ENCODE measurements at regions not wholly inside any gene's neighbourhood (a gene's known extent, or its start where the extent isn't known, plus 50 kb on each side); places are given as distances from the start of the nearest gene placed in this dataset.

GRCh38 chr6:48369100-48369499, 258.1 kb upstream of the PTCHD4 start:
- Mint-ChIP-seq H3K4me3 (no peak overlapping the region), H3K36me3 (ENCODE audit: low read depth) (no peaks in the 10 kb centered on the region), H3K4me1 (no peaks in the 10 kb centered on the region), H3K27me3 (ENCODE audit: low read depth) (no peaks in the 10 kb centered on the region), H3K9me3 (peaks cover 16% of the 10 kb centered on the region), H3K27ac (no peak overlapping the region)
- TF ChIP-seq, protein P1, sequence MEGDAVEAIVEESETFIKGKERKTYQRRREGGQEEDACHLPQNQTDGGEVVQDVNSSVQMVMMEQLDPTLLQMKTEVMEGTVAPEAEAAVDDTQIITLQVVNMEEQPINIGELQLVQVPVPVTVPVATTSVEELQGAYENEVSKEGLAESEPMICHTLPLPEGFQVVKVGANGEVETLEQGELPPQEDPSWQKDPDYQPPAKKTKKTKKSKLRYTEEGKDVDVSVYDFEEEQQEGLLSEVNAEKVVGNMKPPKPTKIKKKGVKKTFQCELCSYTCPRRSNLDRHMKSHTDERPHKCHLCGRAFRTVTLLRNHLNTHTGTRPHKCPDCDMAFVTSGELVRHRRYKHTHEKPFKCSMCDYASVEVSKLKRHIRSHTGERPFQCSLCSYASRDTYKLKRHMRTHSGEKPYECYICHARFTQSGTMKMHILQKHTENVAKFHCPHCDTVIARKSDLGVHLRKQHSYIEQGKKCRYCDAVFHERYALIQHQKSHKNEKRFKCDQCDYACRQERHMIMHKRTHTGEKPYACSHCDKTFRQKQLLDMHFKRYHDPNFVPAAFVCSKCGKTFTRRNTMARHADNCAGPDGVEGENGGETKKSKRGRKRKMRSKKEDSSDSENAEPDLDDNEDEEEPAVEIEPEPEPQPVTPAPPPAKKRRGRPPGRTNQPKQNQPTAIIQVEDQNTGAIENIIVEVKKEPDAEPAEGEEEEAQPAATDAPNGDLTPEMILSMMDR (IDR thresholded peaks at IDR 0.05; ENCODE audit: unreplicated experiment in 3 of 3): no peak

DNA sequence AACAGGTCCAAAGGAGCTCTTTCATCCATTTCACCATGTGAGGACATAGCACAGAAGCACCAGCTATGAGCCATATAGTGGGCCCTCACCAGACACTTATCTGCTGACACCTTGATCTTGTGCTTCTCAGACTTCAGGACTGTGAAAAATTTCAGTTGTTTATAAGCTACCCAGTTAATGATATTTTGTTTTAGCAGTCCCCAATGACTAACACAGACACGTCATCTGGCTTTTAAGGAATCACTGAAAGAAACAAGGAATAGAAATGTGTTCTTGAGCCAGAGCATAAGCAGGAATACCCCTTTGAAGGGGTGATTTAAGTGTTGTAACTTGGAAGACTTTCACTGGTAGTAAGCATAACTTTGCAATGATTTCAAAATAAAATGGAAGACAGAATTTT, 214.7 kb upstream of the PTCHD4 start:
- Mint-ChIP-seq H3K27ac (no peak overlapping the region), H3K4me3 (no peak overlapping the region), H3K4me1 (no peaks in the 10 kb centered on the region), H3K9me3 (no peaks in the 10 kb centered on the region), H3K36me3 (ENCODE audit: low read depth) (no peaks in the 10 kb centered on the region), H3K27me3 (ENCODE audit: low read depth) (no peaks in the 10 kb centered on the region)
- TF ChIP-seq, protein P1 (IDR thresholded peaks at IDR 0.05; ENCODE audit: unreplicated experiment in 3 of 3): no peak

- no peak overlapping the region for H3K27ac Mint-ChIP-seq
- H3K4me1 Mint-ChIP-seq: peaks cover 5% of the 10 kb centered on the region
- TF ChIP-seq, protein P1 (IDR thresholded peaks at IDR 0.05; ENCODE audit: unreplicated experiment in 3 of 3): no peak
Measured at GRCh38 chr6:48318670-48319069, 207.7 kb upstream of the PTCHD4 start.

DNA sequence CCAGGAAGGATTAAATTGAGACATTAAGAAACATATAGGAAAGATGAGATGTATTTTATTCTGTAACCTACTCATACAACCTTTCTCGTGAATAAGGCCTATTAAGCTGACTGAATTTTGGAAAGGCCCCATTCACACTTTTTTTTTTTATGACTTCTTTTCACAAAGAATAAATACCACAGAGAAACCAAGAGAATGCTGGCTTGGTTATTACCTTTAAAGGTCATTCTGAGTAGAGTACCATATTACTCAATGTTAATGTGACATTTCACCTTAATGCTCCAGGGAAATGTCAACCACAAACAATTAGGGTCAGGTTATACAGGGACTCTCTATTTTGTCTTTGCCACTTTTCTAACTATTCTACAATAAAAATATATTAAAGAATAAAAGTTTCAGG, 204.9 kb upstream of the PTCHD4 start:
- H3K4me3 Mint-ChIP-seq: no peak overlapping the region
- H3K4me1 Mint-ChIP-seq: peaks cover 5% of the 10 kb centered on the region
- no peak overlapping the region for H3K27ac Mint-ChIP-seq
- no peaks in the 10 kb centered on the region for H3K9me3 Mint-ChIP-seq
- peaks cover 5% of the 10 kb centered on the region for H3K27me3 Mint-ChIP-seq (ENCODE audit: low read depth)
- no peaks in the 10 kb centered on the region for H3K36me3 Mint-ChIP-seq (ENCODE audit: low read depth)
- TF ChIP-seq, protein P1 (IDR thresholded peaks at IDR 0.05; ENCODE audit: unreplicated experiment in 3 of 3): no peak

More at GRCh38 chr6:48318670-48319069, 207.7 kb upstream of the PTCHD4 start:
- no peaks in the 10 kb centered on the region for H3K36me3 Mint-ChIP-seq (ENCODE audit: low read depth)
- peaks cover 5% of the 10 kb centered on the region for H3K27me3 Mint-ChIP-seq (ENCODE audit: low read depth)
- H3K4me3 Mint-ChIP-seq: no peak overlapping the region
- H3K9me3 Mint-ChIP-seq: no peaks in the 10 kb centered on the region

GRCh38 chr6:48315051-48315719, 204.2 kb upstream of the PTCHD4 start:
- TF ChIP-seq, protein P1 (IDR thresholded peaks at IDR 0.05; ENCODE audit: unreplicated experiment in 3 of 3): no peak
- H3K9me3 Mint-ChIP-seq: no peaks in the 10 kb centered on the region
- H3K27me3 Mint-ChIP-seq (ENCODE audit: low read depth): peaks cover 5% of the 10 kb centered on the region
- no peak overlapping the region for H3K27ac Mint-ChIP-seq
- no peaks in the 10 kb centered on the region for H3K36me3 Mint-ChIP-seq (ENCODE audit: low read depth)
- peaks cover 5% of the 10 kb centered on the region for H3K4me1 Mint-ChIP-seq
- no peak overlapping the region for H3K4me3 Mint-ChIP-seq

GRCh38 chr6:48311301-48311700, 200.3 kb upstream of the PTCHD4 start:
- H3K9me3 Mint-ChIP-seq: no peaks in the 10 kb centered on the region
- H3K4me3 Mint-ChIP-seq: no peak overlapping the region
- no peak overlapping the region for H3K27ac Mint-ChIP-seq

More at GRCh38 chr6:48311301-48311700, 200.3 kb upstream of the PTCHD4 start:
- Mint-ChIP-seq H3K27me3 (ENCODE audit: low read depth) (no peaks in the 10 kb centered on the region), H3K36me3 (ENCODE audit: low read depth) (no peaks in the 10 kb centered on the region), H3K4me1 (peaks cover 8% of the 10 kb centered on the region)
- TF ChIP-seq, protein P1 (IDR thresholded peaks at IDR 0.05; ENCODE audit: unreplicated experiment in 3 of 3): no peak

Measured in nephron (organoid).